ENCODE measurements at regions not wholly inside any gene's neighbourhood (a gene's known extent, or its start where the extent isn't known, plus 50 kb on each side); places are given as distances from the start of the nearest gene placed in this dataset.

GRCh38 chr7:145088111-145088745 is 252.4 kb upstream of the TPK1 start:
- no peak for TF ChIP-seq EZH2 (IDR thresholded peaks at IDR 0.05; ENCODE audit: low read length)

GRCh38 chr7:145082366-145083161 is 246.7 kb upstream of the TPK1 start:
- H2AFZ ChIP-seq (ENCODE audit: control insufficient read depth, low read length) = no peak overlapping the region
- no peaks in the 10 kb centered on the region for H3K9me1 ChIP-seq (ENCODE audit: control insufficient read depth, extremely low read depth, insufficient read depth, low read length)
- H3K9ac ChIP-seq (ENCODE audit: control insufficient read depth, extremely low read depth, insufficient read depth, low read length) = no peak overlapping the region
- dilution Hi-C loops (cut with MboI; ENCODE audit: extremely low pct_ligation_motif_present, low sequenced_read_pairs) = no loop called here
- DNase-seq (ENCODE audit: low read depth, low spot score) (no peak), FAIRE-seq (no peak)
- H3K4me1 ChIP-seq (ENCODE audit: control insufficient read depth, extremely low read depth, insufficient read depth, low read length) = no peaks in the 10 kb centered on the region
- H4K20me1 ChIP-seq (ENCODE audit: control insufficient read depth, extremely low read depth, insufficient read depth, low read length) = no peaks in the 10 kb centered on the region
- H3K27me3 ChIP-seq (ENCODE audit: control insufficient read depth, extremely low read depth, insufficient read depth, low read length) = no peaks in the 10 kb centered on the region
- no peaks in the 10 kb centered on the region for H3K36me3 ChIP-seq (ENCODE audit: control insufficient read depth in 2 of 2, extremely low read depth in 1 of 2, insufficient read depth in 2 of 2, low read length in 2 of 2)
- no peak overlapping the region for H3K4me3 ChIP-seq (ENCODE audit: control insufficient read depth in 2 of 3, extremely low read depth in 1 of 3, insufficient read depth in 2 of 3, low read depth in 1 of 3, low read length in 3 of 3)
- H3K9me3 ChIP-seq (ENCODE audit: control insufficient read depth, low read depth, low read length) = no peaks in the 10 kb centered on the region
- no peaks in the 10 kb centered on the region for H3K79me2 ChIP-seq (ENCODE audit: control insufficient read depth, insufficient read depth, low read length)
- H3K27ac ChIP-seq (ENCODE audit: control insufficient read depth, insufficient read depth, low read length) = no peak overlapping the region
- H3K4me2 ChIP-seq (ENCODE audit: control insufficient read depth, extremely low read depth, insufficient read depth, low read depth, low read length) = no peak overlapping the region
- no peak for TF ChIP-seq EZH2 (IDR thresholded peaks at IDR 0.05; ENCODE audit: low read length)
- no peak for TF ChIP-seq CTCF (optimal IDR thresholded peaks at IDR 0.05 in 1 of 3, IDR thresholded peaks at IDR 0.05 in 1 of 3, conservative IDR thresholded peaks at IDR 0.05 in 1 of 3; ENCODE audit: extremely low read depth in 1 of 3, insufficient read depth in 2 of 3, low read length in 3 of 3)

More at GRCh38 chr7:145088111-145088745, 252.4 kb upstream of the TPK1 start:
- Histone ChIP-seq H3K9me1 (ENCODE audit: control insufficient read depth, extremely low read depth, insufficient read depth, low read length) (no peaks in the 10 kb centered on the region), H3K4me1 (ENCODE audit: control insufficient read depth, extremely low read depth, insufficient read depth, low read length) (no peaks in the 10 kb centered on the region), H3K79me2 (ENCODE audit: control insufficient read depth, insufficient read depth, low read length) (no peaks in the 10 kb centered on the region), H3K36me3 (ENCODE audit: control insufficient read depth in 2 of 2, extremely low read depth in 1 of 2, insufficient read depth in 2 of 2, low read length in 2 of 2) (no peaks in the 10 kb centered on the region), H2AFZ (ENCODE audit: control insufficient read depth, low read length) (no peak overlapping the region), H3K4me3 (ENCODE audit: control insufficient read depth in 2 of 3, extremely low read depth in 1 of 3, insufficient read depth in 2 of 3, low read depth in 1 of 3, low read length in 3 of 3) (no peak overlapping the region), H3K9ac (ENCODE audit: control insufficient read depth, extremely low read depth, insufficient read depth, low read length) (no peak overlapping the region), H3K4me2 (ENCODE audit: control insufficient read depth, extremely low read depth, insufficient read depth, low read depth, low read length) (no peak overlapping the region), H3K27ac (ENCODE audit: control insufficient read depth, insufficient read depth, low read length) (no peak overlapping the region), H3K27me3 (ENCODE audit: control insufficient read depth, extremely low read depth, insufficient read depth, low read length) (no peaks in the 10 kb centered on the region), H3K9me3 (ENCODE audit: control insufficient read depth, low read depth, low read length) (no peaks in the 10 kb centered on the region), H4K20me1 (ENCODE audit: control insufficient read depth, extremely low read depth, insufficient read depth, low read length) (no peaks in the 10 kb centered on the region)
- FAIRE-seq (no peak), DNase-seq (ENCODE audit: low read depth, low spot score) (no peak)
- dilution Hi-C loops (cut with MboI; ENCODE audit: extremely low pct_ligation_motif_present, low sequenced_read_pairs) = no loop called here

Data from keratinocyte (primary cell).